Stimulated activated CD4-positive, alpha-beta T cell treated with anti-CD3 and anti-CD28 coated beads, Interleukin-15, amount 100 ng/mL, for 1 hour (primary cell): ENCODE measurements at regions not wholly inside any gene's neighbourhood (a gene's known extent, or its start where the extent isn't known, plus 50 kb on each side); places are given as distances from the start of the nearest gene placed in this dataset.
"Not testable (repeated sequence)": the region's sequence is repeated elsewhere in the genome, so short reads cannot be mapped to it uniquely, and the experiment has no call there.

Experiments
- DNase-seq, 2 donors: peaks; one replicate each; pipeline ENCODE4 v3.0.0-alpha.2; 2020; ENCODE audit warnings: low read depth in 1 of 2, low spot score in 1 of 2

DNA sequence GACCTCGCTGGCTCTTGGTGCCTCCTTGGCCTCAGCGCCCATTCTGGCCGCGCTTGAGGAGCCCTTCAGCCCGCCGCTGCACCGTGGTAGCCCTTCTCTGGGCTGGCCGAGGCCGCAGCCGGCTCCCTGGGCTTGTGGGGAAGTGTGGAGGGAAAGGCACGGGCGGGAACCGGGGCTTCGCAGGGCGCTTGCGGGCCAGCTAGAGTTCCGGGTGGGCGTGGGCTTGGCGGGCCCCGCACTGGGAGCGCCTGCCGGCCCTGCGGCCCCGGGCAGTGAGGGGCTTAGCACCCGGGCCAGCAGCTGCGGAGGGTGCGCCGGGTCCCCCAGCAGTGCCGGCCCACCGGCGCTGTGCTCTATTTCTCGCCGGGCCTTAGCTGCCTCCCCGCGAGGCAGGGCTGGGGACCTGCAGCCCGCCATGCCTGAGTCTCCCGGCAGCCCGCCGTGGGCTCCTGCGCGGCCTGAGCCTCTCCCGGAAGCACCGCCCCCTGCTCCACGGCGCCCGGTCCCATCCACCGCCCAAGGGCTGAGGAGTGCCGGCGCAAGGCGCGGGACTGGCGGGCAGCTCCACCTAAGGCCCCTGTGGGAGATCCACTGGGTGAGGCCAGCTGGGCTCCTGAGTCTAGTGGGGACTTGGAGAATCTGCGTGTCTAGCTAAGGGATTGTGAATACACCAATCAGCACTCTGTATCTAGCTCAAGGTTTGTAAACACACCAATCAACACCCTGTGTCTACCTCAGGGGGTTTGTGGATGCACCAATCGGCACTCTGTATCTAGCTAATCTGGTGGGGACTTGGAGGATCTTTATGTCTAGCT, 141.1 kb downstream of the SLCO4C1 start:
- not testable (repeated sequence) for DNase-seq

DNA sequence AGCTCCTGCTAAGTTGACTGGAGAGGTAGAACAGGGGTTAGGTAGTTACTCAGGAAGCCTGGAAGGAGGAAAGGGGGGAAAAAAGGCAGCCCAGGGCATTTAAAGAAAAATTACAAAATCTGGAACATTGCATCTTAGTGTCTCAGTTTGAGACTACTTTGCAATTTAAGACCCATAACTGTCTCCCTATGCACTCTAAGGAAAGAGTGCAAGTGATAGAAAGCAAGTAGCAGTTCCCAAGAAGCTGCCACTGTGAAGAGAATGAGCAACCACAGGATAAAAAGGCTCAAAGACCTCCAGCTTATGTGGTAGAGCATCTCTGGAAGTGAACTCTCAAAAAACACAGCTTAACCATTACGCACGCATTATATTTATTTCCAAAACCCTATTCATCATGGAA, 141.8 kb downstream of the SLCO4C1 start:
- DNase-seq: no peak

DNA sequence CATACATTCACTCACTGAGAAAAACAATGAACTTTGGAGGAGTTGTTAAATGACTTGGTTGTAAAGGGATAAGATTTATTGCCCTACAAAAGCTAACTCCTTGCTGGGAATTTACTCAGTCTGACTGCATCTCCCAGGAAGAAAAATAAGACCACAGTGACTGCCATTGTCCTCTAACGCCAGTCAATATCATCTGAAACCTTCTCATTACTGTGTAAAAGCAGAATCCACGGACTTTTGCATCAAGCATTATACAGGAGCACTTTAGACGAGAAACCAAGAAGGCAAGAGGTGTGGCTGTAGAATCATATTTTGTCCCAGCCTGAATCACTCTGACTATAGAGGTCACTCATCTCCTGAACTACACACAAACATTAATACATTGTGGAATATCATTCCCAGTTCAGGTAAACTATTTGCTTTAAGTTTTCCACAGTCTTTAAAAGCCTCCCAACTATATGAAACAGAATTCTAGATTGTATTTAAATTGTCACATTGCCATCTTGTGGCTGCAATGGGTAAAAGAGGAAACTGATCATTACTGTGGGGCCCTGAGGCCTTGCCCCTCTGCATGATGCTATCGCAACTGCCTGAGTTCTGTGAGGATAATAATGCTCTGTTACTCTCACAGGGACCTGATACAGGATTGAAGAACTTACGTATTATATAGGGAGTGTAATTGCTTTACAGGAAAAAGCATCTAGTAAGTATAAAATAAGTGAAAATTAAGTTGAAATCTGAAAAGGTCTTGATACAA, 142.9 kb downstream of the SLCO4C1 start:
- DNase-seq: no peak

DNA sequence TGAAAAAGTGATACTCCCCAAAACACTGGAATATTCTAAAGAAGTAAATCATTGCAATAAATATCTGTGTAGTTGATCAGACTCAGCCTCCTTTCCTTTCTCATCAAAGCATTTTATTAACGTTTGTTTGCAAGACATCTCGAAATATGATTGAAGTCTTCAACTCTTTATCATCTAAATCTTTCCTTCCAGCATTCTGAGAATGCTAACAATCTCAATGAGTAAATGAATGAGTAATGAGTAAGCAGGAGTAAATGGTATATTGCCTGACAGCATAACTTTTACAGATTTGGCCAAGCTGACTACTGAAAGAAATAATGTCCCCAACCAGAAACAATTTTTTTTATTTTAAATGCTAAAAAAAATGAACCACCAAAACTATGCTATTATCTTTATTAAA, 157.1 kb downstream of the SLCO4C1 start:
- DNase-seq: no peak

DNA sequence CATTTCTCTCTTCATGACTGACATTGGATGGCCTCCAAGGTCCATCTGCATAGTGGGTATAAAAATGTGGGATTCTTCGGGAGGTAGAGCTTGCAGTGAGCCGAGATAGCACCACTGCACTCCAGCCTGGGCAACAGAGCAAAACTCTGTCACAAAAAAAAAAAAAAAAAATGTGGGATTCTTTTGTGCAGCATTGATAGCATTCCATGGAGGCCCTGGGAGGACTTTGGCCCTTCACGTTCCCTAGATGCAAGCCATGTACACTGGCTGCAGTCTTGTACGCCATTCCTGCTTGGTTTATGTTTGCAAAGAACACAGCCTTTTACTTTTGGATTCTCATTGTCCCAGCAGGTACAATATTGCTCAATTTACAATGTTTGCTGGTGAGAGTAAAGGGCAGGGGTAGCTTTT, 157.8 kb downstream of the SLCO4C1 start:
- no peak for DNase-seq

DNA sequence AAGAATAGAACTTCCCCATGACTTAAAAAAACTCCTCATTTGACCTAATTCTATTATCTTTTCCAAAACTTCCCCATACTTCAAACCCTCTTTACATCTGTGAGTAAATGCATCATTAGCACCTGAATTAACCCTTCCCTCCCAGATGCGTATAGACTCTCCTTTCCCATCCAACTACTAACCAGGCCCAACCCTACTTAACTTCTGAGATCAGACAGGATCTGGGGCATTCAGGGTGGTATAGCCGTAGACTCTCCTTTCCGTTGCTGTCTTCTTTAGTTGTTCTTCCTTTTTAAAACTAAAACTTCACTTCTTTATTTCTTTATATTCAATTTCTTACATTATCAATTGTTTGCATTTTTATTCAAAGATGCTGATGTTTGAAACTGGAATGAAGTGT, 165.2 kb downstream of the SLCO4C1 start:
- DNase-seq: no peak

DNA sequence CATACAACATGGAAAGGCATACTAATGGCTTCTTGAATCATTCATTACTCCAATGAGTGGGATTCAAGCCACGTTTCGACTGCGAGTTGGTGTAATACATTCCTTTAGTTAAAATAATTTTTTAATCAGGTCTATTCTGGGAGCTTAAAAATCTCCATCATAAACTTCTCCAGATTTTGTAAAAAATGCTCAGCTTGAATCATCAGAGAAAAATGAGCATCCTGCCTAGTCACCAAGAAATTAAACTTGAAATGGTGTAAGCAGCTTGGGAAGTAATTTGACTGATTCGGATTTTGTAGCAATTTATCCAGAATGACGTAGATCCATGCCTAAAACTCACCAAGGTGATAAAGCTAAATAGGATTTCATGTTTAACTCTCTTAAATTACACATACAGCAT, 165.7 kb downstream of the SLCO4C1 start:
- DNase-seq: no peak

DNA sequence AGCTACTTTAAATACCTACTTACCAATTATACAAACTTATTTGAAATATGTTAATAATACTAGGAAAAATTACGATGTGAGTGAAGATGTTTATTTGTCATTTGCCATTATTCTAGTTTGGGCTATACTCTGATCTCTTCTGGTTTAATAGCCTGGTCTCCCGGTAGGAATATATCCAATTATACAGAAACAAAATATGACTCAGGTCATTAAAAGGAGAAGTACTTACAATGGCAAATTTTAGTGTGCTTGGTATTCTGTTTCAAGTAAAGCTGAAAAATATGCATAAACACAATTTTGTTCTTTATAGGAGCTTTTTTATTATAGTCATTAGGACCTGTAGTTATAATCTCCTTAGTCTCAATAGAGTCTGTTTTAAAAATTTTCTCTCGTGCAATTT, 176.8 kb downstream of the SLCO4C1 start:
- no peak for DNase-seq

DNA sequence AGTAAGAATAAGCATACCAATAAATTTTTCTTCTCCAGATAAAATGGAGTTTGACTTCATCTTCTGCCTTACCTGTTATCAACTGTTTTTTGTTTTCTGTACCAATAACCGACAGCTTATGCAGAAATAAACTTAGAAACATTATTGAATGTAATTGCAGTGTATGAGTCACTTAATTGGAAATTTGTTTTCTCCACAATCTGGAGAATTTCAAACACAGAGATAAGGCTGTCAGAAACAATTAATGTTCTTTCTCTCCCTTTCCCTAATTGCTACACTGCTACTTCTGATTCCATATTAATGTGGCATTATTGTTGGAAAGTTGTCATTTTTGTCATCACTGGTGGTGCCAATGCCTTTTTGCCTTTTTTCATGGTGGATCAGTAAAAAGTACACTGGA, 180.3 kb downstream of the SLCO4C1 start:
- no peak for DNase-seq

DNA sequence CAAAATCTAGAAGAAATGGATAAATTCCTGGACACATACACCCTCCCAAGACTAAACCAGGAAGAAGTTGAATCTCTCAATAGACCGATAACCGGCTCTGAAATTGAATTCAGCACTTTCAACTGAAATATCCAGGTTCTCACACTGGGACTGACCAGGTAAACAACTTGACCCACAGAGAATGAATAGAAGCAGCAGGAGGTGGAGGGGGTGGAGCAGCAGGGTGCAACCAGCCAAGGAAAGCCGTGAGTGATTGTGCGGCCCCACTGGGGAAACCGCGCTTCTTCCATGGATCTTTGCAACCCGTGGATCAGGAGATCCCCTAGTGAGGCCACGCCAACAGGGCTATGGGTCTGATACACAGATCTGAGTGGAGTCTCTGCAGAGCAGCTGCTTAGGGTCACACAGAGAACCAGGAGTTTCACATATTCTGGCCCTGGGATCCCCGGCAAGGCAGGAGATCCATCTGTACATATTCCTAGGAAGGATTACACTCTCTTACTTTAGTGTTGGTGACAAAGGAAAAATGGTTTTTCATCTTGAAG, 181.5 kb downstream of the SLCO4C1 start:
- no peak for DNase-seq

DNA sequence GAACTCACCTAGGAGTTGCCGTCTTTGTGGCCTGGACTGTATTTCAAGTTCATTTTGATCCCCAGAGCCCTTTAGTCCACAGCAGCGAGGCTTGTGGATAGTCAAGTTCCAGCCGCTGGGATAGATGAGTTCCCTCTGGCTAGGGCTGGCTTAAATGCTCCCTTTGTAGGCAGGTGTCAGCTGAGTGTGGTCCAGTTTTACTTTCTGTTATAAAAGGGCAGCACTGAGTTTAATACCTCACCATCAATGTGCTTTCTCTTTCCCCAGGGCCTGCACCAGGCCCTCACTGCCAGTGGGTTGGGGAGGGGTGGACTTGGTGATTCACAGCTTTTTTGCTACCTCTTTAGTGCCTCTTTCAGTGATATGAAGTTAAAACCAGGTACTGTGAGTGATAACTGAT, 188.2 kb downstream of the SLCO4C1 start:
- DNase-seq: no peak

DNA sequence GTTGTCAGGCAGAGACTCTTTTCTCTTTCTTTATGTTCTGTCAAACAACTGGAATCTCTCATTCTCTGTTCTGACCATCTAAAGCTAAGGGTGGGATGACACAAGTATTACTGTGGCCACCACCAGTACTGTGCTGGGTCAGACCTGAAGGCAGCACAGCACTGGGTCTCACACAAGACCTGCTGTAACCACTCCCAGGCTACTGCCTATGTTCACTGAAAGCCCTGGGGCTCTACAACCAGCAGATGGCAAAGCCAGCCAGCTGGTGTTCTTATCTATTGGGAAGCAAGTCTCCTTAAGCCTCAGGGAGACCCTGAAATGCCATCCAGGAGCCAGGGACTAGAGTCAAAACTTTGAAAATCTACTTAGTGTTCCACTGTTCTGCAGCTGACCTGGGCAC, 189.5 kb downstream of the SLCO4C1 start:
- no peak for DNase-seq

DNA sequence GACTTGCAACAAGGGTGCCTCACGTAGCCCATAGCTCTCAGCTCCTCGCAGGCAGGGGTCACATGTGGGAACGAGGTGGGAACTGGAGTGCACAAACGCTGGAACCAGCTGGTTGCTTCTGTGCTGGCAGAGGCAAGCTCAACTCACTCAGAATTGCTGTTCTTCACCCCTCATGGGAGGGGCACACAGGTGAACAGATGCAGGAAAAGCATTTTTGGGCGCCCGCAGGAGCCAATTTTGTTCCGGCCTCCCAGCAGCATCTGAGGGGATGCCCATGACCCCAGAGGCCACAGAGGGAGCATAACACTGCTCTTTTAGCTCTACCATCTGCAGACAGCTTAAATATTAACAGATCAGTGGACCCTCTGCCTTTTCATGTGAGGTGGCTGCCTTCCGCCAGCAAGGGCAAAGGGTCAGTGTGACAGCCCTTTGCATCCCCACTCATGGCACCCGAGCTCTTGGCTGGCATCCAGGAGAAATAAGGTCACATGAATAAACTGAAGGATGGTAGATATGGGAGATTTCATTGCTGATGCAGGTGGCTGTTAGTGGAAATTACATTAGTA, 196.2 kb downstream of the SLCO4C1 start:
- DNase-seq: no peak

DNA sequence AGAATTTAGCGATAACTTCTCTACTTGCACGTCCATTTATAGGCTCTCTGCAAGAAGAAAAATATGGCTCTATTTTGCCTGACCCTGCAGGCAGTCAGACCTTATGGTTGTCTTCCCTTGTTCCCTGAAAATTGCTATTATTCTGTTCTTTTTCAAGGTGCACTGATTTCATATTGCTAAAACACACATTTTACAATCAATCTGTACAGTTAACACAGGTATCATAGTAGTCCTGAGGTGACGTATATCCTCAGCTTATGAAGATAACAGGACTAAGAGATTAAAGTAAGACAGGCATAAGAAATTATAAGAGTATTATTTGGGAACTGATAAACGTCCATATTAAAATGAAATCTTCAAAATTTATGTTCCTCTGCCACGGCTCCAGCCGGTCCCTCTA, 197.0 kb downstream of the SLCO4C1 start:
- DNase-seq: not testable (repeated sequence)

DNA sequence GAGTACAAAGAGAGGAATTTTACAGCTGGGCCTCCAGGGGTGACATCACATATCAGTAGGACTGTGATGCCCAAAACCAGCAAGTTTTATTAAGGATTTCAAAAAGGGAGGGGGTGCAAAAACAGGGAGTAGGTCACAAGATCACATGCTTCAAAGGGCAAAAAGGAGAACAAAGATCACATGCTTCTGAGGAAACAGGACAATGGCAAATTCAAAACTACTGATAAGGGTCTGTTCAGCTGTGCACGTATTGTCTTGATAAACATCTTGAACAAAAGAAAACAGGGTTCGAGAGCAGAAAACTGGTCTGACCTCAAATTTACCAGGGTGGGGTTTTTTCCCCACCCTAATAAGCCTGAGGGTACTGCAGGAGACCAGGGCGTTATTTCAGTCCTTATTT, 197.5 kb downstream of the SLCO4C1 start:
- not testable (repeated sequence) for DNase-seq

DNA sequence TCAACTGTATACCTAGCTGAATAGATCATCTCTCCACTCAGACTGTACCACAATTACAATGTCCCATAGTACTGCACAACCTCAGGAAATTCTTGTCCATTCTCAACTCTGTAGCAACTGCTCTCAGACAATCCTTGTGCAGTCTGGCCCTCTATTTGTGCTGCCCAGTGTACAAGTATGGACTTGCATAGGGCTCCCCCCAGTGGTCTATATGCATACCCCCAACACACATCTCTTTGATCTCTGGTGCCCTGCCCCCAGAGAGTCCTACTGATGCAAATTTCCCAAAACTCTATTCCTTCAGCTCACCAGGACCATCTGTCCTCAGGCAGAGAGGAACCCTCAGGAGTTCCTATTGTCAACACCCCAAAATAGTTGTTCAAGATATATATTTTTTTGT, 205.3 kb downstream of the SLCO4C1 start:
- DNase-seq: no peak

DNA sequence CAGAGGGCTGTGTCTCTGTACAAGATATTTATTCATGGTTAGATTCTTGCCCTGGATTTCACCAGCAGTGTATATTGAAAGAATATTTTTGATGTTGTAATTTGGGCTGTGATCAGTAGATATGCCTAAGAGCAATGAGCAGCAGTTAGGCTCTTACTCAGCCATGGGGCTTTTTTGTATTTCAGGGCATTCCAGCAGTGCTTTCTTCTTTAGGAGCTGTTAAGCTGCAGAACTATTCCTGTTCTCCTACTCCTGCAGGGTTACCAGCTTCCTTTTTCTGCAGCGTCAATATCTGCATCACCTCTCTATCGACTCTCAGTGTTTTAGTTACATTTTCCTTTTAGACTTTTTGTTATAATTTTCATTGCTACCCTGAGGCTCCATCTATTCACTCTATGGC, 206.2 kb downstream of the SLCO4C1 start:
- DNase-seq: no peak

DNA sequence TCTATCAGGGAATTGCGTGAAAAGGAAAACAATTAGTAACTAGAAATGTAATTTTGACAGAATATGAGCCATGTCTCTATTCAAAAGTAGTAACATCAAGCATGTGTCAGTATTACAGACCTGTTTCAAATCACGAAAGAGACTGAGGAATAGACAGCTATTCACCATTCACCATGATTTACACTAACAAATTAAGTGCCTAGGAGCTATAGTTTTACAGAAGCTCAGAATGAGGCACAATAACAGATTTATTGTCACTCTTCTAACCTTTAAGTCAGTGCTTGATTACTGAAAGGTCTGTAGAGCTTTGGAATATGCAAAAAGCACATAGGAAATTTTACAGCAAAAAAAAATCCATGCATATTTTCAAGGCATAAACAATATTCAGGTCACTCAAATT, 208.2 kb downstream of the SLCO4C1 start:
- DNase-seq: no peak

DNA sequence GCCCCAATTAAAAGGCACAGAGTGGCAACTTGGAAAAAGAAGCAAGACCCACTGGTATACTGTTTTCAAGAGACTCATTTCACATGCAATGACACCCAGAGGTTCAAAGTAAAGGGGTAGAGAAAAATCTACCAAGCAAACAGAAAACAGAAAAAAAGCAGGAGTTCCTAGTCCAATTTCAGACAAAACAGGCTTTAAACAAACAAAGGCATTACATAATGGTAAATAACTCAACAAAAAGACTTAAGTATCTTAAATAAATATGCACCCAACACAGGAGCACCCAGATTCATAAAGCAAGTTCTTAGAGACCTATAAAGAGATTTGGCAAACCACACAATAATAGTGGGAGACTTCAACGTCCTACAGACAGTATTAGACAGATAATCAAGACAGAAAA, 215.8 kb downstream of the SLCO4C1 start:
- DNase-seq: no peak

DNA sequence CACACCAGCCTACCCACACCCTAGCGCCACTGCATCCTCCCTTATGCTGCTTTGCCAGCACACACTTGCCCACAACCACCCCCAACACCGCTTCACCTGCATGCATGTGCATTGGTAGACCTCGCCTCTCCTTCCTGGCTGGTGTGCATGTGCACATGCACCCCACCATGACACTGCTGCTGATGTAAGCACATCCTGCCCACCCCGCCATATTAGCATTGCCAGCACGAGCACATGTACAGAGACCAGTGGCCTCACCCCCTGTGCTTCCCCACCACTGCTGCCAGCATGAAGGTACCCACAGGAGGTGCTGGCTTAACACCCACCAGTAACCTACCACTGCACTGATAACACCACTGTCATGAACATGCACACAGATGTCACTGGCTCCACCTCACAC, 218.2 kb downstream of the SLCO4C1 start:
- no peak for DNase-seq

DNA sequence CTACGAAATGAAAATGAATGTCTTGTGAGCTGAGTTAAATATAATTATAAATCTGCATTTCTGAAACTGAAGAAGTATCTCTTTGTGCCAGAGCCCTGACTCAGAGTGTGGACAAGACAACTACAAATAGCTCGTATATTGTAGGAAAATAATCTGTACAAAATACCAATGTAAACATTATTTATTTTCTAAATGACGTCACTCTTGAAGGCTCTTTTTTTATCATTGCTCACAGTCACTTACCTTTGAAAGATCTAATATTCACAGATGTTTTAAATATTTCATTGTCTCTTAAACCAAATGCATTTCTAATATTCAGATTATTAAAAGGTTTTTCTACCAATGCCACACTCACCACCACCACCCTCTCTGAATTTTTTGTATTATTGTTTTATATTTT, 226.1 kb downstream of the SLCO4C1 start:
- DNase-seq: no peak

DNA sequence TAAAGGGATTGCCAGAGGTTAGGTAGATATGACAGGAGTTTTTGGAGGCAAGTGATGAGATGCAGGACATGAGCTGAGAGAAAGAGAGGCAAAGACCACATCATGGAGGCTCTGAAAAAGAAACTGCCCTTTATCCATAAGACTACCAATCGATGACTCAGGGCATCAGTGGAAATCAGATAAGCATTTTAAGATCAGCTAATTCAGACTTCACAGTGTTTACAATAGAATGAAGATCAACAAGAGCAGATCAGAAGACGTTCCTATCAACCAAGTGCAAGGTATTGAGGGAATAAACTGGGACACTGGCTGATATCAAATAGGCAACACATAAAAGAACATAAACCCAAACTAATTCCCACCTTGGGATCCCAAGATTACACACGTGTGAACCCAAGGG, 227.2 kb downstream of the SLCO4C1 start:
- no peak for DNase-seq
